GM13977 (cell line): ENCODE measurements at regions not wholly inside any gene's neighbourhood (a gene's known extent, or its start where the extent isn't known, plus 50 kb on each side); places are given as distances from the start of the nearest gene placed in this dataset.

ENCODE experiments used
- DNase-seq: peaks from one replicate; pipeline ENCODE4 v3.0.0; 2012; ENCODE audit warnings: low spot score
- in situ Hi-C: fragments of 300-500 bp; cut with MboI; formaldehyde crosslinking; loops from one replicate; pipeline ENCODE4 v1.12.0; 2022; ENCODE audit warnings: low sequenced_read_pairs, low pct_unique_long_range_greater_than_20kb, mixed read lengths, inconsistent platforms; ENCODE audit not compliant: unreplicated experiment
- TF ChIP-seq, protein P1 (sequence below): IDR thresholded peaks from 2 replicates; pipeline ENCODE4 v1.5.1; 2012; ENCODE audit warnings: mild to moderate bottlenecking, control low read depth; ENCODE audit not compliant: insufficient read depth; ENCODE audit errors: extremely low read depth, missing control alignments

DNA sequence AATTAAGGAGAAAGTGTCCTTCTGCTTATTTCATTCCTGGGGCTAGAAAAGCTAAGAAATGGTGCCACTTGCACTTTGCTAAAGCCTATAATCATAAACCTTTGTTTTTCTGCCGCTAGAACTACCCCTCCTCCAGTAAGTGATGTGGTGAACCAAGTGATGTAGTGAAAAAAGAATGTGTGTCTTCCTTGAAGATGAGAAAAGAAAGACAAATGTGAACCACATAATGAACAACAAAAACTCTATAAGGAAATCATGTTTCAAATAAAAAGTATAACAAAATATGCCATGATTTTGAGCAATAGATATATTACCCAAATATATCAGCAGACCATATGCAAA, 179.0 kb upstream of the SGCD start:
- TF ChIP-seq, protein P1, sequence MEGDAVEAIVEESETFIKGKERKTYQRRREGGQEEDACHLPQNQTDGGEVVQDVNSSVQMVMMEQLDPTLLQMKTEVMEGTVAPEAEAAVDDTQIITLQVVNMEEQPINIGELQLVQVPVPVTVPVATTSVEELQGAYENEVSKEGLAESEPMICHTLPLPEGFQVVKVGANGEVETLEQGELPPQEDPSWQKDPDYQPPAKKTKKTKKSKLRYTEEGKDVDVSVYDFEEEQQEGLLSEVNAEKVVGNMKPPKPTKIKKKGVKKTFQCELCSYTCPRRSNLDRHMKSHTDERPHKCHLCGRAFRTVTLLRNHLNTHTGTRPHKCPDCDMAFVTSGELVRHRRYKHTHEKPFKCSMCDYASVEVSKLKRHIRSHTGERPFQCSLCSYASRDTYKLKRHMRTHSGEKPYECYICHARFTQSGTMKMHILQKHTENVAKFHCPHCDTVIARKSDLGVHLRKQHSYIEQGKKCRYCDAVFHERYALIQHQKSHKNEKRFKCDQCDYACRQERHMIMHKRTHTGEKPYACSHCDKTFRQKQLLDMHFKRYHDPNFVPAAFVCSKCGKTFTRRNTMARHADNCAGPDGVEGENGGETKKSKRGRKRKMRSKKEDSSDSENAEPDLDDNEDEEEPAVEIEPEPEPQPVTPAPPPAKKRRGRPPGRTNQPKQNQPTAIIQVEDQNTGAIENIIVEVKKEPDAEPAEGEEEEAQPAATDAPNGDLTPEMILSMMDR = no peak
- in situ Hi-C loops = no loop called here
- DNase-seq = no peak

DNA sequence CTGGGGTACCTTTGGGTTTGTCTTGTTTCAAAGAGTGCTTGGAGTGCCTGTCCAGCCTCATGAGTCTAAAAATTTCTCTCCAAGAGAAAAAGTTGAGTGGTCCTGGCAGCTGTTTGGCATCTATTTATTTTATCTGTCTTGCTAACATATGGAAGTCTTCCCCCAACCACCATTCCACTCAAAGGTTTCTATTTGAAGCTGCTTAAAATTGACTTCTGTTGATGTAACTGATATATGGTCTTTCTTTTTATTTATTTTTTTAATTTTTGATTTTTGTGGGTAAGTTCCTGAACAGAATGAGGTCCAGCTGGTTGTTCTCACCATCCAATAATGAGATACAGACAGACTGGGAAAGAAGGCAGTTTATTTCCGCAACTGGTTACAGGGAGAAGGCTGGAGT, 178.7 kb upstream of the SGCD start:
- in situ Hi-C loops = no loop called here
- TF ChIP-seq, protein P1 = no peak
- no peak for DNase-seq

DNA sequence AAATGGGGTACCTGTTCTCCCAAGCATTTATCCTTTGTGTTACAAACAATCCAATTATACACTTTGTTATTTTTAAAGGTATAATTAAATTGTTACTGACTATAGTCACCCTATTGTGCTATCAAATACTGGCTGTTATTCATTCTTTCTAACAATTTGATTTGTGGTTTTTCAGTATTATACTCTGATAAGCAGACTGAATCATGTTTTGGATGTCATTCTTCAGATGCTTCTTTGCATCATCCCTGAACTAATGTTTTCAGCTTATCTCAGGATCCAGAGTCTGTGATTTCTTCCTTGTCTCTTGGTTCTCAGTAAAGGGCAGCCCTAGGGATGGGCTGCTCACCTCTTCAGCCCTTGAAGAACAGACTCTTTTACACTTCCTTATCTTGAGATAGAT, 177.8 kb upstream of the SGCD start:
- in situ Hi-C loops = no loop called here
- TF ChIP-seq, protein P1 = no peak
- no peak for DNase-seq

DNA sequence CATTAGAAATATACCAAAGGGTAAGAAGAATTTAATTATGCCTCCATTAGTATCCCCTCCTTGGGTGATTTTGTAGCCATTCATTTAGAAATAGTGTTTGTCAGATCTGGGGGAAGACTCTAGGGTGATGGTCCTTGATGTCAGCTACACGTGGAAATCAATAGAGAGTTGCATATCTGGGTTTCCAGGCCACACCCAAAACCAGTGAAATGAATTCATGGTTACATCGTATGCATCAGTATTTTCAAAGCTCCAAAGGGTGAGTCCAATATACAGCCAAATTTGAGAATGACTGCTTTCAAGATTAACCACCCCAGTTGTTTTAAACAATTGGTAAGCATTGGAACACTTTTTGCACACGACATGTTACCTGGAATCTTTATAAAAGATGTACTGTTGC, 173.4 kb upstream of the SGCD start:
- in situ Hi-C loops = no loop called here

DNA sequence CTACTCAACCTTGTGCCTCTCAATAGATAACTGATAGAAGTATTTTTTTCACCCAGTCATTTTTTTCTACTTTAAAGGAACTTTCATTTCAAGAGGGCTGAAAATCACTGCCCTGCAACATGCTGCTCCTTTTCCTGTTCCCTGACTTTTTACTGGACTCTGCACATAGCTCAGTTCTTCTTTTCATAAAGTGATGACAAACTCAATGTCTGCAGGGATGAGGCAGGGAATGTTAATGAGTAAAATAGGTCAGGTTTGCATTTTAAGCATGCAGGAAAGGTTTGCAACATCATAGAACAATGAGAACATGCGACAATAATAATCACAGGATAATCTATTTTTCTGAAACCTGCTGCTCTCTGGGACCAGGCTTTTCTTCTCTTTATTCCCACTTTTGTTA, 172.2 kb upstream of the SGCD start:
- DNase-seq = no peak
- in situ Hi-C loops = no loop called here

More for the DNA sequence above, 173.4 kb upstream of the SGCD start:
- TF ChIP-seq, protein P1 = no peak
- DNase-seq = no peak

DNA sequence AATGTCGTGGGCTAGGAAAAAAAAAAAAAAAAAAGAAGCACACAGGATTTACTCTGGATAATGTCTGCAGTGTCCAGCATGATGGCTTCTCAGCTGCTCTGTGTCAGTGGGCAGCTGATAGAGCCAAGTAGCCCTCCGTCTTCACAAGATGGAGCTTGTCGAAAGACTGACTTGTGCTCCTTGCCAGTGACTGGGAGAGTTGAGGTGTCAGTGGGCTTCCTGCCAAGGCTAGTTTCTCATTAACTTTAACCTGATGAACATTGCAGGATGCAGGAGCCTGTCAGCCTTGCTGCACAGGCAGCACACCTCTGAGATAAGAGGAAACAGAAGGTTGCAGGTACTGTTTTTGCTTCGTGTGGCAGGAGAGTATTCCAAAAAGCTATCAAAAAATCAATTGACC, 171.4 kb upstream of the SGCD start:
- in situ Hi-C loops = no loop called here
- TF ChIP-seq, protein P1 = no peak
- DNase-seq = no peak

More for the DNA sequence above, 172.2 kb upstream of the SGCD start:
- TF ChIP-seq, protein P1 = no peak

DNA sequence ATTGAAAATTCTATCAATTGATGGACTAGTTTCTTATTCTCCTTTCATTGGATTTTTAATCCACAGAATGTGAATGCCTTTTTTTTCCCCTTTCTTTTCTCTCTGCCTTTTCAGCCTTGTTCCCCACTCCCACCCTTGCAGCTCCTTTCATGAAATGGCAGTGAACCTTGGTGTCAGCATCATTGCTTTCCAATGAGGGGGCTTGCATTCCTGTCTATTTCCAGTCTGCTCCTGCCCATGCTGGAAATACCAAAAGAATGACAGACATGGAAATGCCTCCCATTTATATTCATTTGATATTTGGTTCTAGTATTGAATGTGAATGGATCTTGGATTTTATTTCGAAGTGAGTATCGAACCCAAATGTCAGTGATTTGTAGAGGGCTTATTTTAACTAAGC, 162.7 kb upstream of the SGCD start:
- TF ChIP-seq, protein P1 = no peak
- DNase-seq = no peak
- in situ Hi-C loops = no loop called here
